ENCODE measurements at regions not wholly inside any gene's neighbourhood (a gene's known extent, or its start where the extent isn't known, plus 50 kb on each side); places are given as distances from the start of the nearest gene placed in this dataset.
"Not testable (repeated sequence)": the region's sequence is repeated elsewhere in the genome, so short reads cannot be mapped to it uniquely, and the experiment has no call there.

- TF ChIP-seq CTCF (IDR thresholded peaks at IDR 0.05; ENCODE audit: low read depth, low read length); POLR2A (IDR thresholded peaks at IDR 0.05; ENCODE audit: extremely low read depth, insufficient read length): not testable (repeated sequence)
Measured at GRCh38 chr13:22966753-22967152, 214.0 kb upstream of the SGCG start.
